HS-5 (cell line): ENCODE measurements at regions not wholly inside any gene's neighbourhood (a gene's known extent, or its start where the extent isn't known, plus 50 kb on each side); places are given as distances from the start of the nearest gene placed in this dataset.

Source experiments
- DNase-seq: peaks from one replicate; pipeline ENCODE4 v3.0.0-alpha.2; 2012; ENCODE audit warnings: low read depth

DNA sequence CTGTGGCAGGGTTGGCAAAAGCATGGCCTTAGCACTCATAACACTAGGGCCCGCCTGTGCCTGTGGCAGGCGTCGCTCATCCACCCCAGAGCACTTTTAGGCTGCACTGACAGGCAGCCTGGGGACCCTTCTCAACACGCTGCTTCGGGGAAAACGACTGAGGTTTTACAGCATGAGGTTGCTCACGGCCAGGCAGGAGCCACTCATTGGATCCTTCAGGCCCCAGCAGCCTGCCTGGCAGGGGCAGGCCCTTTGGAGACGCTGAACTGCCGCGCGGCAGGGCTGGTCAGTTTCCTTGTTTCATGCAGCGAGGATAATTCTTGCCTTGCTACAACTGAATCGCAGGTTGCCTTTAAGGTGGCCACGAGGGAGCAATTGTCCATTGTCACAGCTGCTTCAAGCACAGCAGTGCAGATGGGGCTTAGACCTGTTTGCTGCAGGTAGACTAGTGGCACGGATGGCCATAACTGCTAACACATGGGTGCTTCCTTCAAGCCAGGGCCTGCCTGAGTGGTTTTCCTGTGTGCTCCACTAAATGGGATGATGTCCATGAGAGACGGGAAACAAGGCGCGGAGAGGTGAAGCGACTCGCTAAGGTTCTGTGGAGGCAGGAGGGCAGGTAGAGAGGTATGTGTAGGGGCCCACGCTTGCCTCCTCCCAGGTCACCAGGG is 49.9 kb upstream of the HS6ST1 start:
- no peak for DNase-seq

GRCh38 chr2:128369108-128369555 is 50.5 kb upstream of the HS6ST1 start:
- no peak for DNase-seq

GRCh38 chr2:128369602-128370467 is 51.2 kb upstream of the HS6ST1 start:
- no peak for DNase-seq

DNA sequence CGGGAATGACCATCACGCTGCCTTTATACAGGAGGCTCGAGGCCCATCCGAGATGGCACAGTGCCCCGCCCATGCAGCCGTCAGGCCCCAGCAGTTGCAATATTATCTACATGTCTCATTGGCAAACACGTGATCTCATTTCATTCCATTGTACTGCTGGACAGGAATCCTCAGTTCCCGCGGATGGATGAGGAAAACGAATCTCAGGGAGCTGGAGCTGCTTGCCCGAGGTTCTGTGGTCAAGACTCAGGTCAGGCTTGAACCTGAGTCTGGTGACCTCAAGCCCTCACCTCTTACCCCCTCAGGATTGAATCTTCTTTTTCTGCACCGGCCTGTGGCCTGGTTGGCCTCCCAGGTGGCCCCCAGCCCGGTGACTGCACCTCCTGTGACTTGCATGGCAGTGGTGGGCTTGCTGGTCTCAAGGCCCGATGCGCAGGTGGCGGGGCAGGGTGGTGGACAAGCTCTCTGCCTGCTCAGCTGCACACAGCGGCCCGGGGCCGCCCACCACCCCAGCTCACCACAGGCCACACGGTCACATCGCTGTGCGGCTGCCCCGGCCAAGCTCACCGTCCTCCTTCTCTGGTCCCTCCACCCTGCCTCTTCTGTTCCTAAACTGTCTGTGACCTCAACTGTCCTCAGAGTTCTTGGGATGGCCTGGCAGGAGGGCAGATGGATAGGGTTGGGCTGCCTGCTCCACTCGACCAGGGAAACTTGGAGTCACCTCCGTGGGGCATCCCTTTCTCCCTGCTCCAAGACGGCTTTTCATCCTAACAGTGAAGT is 52.0 kb upstream of the HS6ST1 start:
- DNase-seq, result no peak

DNA sequence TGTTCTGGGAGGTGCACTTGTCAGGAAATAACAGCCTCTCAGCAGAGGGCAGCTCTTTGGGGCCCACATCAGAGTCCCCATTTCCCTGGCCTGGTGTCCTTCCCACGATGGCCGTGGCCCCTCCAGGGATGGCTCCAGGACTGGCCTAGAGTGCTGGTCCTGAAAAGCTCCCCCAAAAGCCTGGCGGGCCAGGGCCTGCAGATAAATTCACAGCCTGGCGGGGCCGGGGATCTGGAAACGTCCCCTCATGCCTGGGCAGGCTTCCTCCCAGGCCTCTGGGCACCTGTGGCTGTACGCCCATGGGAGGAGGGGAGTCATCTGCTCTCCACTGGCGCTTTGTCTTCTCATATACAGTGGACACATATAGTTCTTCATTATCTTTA is 52.6 kb upstream of the HS6ST1 start:
- no peak for DNase-seq

GRCh38 chr2:128371648-128372345 is 53.1 kb upstream of the HS6ST1 start:
- DNase-seq, result no peak

DNA sequence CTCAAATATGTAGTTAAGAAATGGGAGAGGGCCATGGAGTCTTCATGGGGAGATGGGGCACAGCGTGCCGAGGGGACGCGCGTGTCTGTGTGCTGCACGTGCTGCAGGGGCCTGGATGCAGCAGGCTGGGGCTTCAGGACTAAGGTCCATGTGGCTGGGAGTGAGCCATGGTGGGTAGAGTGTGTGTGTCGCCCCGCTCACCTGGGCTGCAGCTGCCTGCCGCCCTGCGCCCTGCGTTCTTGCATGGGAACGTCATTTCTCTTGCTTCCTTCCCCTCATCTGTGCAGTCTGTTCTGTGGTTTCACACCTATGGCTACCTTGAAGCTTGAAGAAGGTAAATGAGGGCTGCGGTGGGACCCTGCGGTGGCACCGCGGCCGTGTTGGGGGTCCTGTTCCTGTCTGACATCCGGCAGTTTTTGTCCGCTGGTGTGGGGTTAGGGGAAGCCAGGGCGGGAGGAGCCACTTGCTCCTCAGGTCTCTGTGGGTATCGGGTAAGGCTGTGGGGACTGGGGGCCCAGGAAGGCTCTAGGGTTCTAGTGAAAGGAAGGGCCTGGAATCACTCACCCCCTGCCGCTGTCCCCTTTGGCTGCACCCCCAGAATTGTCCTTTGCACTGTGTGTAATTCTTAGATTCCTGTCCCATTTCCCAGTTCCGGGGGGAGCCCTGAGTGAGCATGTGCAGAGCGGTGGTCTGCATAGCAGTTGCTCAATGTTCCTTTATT is 54.1 kb upstream of the HS6ST1 start:
- no peak for DNase-seq

- no peak for DNase-seq
Measured at GRCh38 chr2:128373451-128374000, 54.9 kb upstream of the HS6ST1 start.

GRCh38 chr2:128374001-128374710 is 55.5 kb upstream of the HS6ST1 start:
- DNase-seq, result no peak

DNA sequence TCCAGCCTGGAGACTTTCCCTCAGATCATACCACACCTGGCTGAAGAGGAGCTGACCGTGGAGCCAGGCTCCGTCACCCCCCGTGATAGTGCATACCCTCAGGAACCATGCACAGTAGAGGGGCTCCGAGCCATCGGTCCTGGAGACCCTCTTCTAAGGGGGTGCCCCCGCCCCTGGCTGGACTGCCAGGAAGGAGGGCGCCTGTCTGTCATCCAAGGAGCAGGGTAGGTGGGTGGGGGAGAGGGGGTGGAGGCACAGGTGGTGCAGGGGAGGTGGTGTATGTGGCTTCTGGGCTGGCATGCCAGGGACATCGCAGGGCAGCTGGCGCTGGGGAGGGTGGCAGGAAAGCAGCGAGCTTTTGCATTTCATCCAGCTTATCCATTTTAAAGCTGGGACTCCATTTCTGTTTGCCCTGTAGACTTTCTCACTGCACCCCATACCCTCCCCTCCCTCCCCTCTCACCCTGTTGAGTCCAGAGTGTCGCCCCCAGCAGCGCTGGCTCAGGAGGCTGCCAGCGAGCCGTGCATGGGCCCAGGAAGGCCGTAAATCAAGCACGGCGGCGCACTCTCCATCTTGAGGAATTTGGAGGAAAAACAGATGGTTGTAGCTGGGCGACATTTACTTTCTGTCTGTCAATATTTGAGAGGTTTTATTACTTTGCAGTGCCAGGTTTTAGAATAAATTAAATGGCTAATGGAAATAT is 56.2 kb upstream of the HS6ST1 start:
- DNase-seq, result no peak

DNA sequence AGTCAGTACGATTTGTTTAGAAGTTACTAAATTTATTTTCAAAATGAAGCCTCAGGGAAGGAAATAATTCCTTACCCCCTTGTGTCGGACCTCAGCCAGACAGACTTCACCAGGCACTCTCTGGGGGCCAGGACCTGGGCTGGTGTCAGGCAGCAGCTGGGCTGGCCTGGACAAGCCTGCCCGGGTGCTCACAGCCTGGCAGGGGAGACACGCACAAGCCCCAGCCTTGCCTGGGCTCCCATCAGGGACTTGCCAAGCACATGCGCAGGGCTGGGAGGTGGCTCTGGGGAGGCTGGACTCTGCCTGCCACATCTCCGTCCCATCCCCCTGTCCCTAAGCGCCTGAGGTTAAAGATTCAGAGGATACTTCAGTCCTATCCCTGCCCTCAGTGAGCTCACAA is 56.8 kb upstream of the HS6ST1 start:
- DNase-seq, result no peak

DNA sequence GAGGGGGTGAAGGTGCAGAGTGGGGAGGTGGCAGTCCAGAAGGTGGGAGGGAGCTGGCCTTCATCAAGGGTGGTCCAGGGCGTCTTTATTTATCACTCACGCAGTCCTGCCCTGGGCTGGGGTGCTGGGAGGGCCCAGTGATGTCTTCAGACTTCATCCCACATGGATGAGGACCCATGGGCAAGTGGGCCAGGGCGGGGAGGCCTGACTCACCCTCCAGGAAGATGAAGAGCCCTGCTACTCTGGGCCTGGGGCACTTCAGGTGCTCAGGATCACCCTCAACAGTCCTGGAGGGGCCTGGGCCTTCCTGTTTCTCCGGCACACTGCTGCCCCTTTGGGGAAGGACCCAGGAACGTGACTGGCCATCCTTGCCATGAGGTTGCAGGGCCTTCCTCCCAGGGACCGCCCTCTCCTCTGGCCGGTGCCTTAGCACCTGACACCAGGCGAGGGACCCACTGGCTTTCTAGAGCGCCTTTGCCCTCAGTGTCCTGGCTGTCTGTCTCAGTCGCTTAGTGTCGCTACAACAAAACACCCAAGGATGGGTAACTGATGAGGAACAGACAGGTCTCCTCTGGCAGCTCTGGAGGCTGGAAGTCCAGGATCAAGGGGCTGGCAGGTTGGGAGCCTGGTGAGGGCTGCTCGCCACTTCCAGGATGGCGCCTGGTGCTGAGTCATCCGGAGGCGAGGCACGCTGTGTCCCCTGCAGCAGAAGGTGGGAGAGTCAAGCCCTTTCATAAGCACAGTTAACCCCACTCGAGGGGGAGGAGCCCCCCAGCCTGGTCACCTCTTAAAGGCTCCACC is 57.8 kb upstream of the HS6ST1 start:
- DNase-seq, result no peak

DNA sequence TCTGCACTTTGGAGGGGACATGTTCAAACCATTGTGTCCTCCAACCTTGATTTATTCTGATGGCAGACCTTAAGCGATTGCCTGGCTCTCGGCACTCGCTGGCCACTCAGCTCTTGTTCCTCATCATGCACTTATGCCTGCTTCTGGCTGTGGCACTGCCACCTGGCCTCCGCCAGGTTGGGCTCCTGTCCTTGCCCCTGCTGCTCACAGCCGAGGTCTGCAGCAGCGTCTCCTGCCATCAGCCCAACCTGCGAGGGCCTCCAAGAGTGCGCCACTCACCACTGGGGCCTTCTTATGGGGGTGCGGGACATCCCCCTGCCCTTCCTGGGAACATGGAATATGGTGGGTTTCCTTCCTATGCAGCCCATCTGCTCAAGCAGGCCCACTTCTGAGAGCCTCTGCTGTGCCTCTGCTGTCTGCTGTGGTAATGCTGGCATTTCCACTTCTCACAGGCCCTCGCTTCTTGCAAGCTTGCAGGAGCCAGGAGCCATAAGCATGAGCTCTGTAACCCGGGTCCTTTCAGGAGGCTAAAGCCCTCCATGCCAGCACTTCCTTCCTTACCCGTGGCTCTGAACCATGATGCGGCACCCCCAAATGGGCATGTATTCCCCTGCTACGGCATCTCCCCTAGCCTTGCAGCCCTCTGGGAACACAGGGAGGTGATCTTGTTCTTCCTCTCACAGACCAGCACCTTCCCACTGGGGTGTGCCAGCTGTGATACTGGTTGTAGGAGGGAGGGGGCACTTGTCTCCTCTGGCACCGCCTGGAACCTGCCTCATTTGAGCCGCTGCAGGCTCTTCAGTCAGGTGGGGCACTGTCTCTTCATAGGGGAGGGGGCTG is 58.6 kb upstream of the HS6ST1 start:
- DNase-seq, result no peak

DNA sequence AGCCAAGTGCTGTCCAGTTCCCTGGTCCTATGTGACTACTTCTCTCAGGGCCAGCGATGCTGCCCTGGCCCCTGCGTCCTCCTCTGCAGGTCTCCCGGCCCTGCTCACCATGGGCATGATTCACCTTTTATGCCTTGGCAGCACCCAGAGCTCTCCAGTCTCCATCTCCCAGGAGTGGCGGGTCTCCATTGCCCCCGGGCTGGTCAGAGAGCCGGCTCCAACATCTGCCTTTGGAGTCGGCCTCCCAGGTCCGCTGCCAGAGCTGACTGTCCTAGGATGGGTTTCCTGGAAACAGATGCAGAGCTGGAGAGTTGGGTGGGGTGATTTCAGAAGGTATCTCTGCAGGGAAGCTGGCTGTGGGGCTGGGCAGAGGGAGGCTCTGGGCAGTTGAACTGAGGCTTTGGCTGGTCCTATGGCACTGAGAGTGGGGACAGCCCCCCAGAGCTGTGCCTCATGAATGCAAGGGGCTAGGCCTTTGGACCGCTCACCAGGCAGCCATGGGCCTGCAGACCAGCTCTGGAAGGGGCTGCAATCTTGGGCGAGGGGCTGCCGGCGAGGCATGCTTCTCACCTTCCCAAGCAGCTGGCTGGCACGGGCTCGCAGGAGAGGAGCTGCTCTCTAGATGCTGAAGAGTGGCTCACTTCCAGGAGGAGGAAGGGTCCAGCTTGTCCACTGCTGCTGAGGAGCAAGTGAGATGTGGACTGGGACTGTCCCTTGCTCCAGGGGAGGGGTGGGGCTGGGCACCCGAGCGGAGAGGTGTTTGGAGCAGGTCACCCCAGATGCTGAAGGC is 59.8 kb upstream of the HS6ST1 start:
- DNase-seq, result no peak

DNA sequence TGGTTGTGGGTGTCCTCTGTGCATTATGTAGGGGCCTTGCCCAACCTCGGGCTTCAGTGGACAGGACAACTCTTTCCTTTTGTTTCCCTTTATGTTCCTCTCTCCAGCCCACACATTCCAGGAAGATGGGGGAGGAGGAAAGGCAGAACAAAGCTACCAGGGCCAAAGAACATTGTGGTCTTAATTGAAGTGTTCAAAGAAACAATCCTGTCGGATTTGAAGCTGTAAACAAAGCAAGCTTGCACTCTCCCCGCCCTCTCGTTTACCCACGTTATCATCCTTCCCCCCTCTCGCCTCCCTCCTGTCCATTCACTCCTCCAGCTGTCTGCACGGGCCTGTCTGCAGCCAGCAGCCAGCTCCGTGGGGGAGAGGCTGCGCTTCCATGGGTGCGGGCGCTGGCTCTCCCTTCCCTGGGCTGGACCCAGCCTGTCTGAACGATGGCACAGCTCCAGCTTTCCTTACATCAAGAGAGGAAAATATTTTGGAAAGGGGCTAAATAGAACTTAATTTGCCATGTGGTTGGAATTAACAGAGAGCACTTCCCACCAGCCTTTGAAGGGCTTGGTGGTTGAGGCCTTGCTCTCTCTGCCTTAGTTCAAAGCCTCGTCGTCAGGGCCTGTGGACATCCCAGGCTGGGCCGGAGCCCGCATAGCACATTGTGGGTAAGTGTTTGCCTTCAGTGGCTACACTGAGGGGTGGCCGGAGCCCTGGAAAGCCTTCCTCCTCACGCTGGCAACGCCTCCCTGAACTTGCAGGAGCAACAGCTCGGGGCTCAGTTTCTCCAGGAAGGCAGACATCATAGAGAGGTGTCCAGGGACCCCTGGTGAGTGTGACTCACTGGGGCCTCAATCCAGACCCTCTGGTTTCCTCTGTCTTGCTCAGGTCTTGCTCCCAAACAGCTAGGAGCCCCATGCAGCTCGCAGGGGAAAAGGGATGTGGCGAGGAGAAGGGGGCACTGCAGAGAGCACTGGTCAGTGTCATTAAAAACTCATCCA is 60.6 kb upstream of the HS6ST1 start:
- DNase-seq, result no peak
